HG03442 (cell line): ENCODE measurements at regions not wholly inside any gene's neighbourhood (a gene's known extent, or its start where the extent isn't known, plus 50 kb on each side); places are given as distances from the start of the nearest gene placed in this dataset.

ENCODE experiments used
- ATAC-seq: cut with Tn5 transposase; IDR thresholded peaks from one replicate; pipeline ENCODE4 v1.9.1; 2021; ENCODE audit warnings: mild to moderate bottlenecking, moderate library complexity; ENCODE audit not compliant: unreplicated experiment

- no peak for ATAC-seq
Observed at GRCh38 chr13:21757763-21758162, 86.9 kb downstream of the FGF9 start.

GRCh38 chr13:21758441-21758840, 87.6 kb downstream of the FGF9 start:
- no peak for ATAC-seq

DNA sequence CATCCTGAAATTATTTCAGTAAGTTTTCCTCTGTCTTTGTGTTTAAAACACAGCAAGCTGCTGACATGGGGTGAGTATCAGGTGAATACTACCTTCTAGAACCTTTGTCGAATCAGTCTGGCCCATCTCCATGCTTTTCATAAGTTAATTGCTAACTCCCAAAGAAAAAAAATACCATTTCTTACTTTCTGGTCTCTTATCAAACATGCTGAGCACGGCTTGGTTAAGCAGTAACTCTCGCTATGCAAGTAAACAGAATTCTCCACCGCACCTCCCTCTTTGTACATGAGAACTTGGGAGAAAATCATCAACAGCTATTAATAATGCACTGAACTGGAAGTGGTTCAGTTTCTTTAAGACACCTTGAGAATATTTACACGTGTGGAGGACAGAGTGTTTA, 88.6 kb downstream of the FGF9 start:
- ATAC-seq = no peak

GRCh38 chr13:21759911-21760310, 89.0 kb downstream of the FGF9 start:
- ATAC-seq = no peak

DNA sequence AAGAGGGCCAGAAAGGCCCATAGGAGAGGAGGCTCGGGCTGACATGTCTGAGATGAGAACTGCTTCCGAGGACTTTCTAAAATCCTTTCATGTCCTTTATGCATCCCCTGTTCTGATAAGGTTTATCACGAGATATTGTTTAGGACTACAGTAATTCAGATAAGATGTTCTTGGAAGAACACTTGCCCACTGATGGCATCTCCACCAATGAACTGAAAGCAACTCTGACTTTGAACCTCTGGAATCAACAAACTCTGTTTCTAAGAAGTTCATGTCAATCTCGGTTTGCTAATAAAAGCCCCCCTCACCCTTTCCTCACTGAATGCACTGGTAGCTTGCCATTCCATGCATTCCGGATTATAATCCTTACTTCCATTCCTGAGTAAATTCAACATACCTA, 90.9 kb downstream of the FGF9 start:
- no peak for ATAC-seq

GRCh38 chr13:21762512-21762911, 91.6 kb downstream of the FGF9 start:
- no peak for ATAC-seq

GRCh38 chr13:21767032-21767431, 96.2 kb downstream of the FGF9 start:
- no peak for ATAC-seq

DNA sequence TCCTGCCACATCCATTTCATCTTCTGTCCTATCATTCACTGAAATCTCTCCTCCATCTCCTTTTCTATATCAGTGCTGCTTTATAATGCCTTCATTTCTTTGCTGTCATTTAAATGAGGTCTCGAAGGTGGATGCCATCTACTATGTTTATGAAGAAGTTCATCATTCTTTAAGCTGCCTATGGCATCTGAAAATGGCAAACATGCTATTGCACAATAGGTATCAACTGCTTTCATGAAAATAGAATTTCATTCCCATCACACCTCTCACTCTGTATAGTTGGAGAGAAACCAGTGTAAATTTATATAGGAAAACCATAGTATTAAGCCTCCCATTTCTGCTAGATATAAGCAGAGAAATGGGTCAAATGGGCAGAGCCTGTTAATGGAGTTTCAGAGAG, 100.2 kb downstream of the FGF9 start:
- ATAC-seq = no peak

DNA sequence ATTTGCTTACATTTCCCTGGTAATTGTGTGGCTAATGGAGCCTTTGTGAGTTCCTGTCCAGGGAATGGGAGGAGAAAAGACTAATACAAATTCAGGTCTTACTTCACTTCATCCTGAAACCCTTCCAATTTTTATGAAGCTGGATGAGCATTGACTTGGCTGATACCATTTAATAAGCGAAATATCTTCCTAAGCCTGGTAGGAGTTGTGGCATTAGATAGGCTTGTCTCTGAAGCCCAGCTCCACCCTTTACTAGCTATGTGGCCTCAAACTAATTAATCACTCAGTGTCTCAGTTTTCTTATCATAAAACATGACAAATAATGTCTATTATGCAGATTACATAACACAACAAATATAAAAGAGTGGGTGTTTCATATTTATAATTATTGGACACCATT, 106.3 kb downstream of the FGF9 start:
- no peak for ATAC-seq

GRCh38 chr13:21777813-21778212, 106.9 kb downstream of the FGF9 start:
- no peak for ATAC-seq

DNA sequence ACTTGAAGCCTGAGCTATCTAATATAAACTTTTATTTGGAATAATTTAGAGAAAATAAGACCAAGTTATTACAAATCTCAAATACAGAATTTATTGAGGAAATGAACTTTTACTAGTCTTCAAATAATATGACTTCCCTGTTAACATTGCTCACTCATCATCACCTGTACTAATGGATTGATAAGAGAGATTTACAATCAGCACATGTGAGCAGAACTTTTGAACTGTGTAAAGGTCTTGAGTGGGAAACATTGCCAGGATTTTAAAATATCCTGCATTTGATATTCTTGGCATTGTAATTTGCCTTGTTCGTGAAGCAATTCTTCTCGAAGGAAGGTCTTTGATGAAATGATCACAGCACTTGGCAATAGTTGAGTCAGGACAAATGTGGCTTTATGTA, 111.9 kb downstream of the FGF9 start:
- ATAC-seq = no peak

DNA sequence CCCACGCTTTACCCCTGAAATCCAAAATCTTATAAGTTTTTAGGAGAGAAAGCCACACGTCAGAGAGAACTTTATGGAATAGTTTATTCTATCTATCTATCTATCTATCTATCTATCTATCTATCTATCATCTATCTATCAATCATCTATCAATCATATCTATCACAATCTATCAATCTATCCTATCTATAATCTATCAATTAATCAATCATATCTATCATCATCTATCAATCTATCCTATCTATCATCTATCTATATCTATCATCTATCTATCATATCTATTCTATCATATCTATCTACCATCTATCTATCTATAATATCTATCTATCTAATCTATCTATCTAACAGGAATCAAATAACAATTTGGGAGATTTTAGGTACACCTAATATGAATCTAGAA, 115.1 kb downstream of the FGF9 start:
- ATAC-seq = no peak

DNA sequence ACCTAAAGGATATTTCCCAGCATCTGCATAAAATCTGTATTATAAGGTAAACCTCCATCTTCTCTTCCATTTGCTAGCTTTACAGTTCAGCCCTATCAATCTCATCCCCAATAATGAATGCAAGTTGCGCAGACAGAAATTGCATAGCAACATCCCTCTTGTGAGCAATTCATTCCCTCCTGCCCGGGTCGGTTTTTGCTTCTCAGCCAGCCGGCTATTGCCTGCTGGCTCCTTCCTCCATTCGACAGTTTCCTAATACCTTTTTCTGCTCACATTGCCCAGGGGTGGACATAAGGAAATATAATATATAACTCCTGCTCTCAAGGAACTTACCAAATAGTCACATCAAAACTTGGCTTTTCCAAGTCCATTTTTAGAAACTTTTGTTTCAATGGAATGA, 125.2 kb downstream of the FGF9 start:
- ATAC-seq = no peak

DNA sequence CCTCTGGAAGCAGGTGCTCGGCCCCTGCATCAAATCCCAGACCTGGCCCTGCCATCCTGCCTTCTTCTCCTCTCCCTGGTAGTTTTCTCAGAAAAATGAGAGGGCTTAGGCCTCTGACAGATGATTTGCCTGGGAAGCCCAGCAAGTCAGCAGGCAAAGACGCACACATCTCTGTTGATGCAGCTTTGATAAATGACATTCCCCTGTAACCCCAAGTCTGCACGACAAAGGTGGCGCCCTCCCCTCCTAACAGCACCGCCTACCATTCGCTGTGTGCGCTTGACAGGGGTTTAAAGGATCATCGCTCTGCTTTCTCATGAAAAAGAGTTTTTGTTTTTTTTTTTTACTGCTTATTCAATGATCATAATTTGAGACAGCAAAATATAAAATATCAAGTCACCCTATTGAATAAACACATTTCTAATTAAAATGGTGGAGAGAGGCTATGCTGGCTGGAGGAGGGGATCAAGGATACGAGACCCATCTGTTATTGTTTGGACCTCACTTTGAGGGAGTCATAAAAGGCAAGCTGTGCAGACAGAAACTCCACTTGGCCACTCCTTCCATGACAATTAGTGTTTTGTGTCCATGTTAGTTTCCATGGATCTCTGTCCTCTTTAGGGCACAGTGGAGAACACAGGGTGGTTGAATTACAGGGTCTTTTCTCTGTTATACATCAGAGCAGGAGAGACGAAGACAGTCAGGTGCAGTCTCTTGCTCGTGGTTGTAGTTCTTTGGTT, 126.1 kb downstream of the FGF9 start:
- no peak for ATAC-seq

DNA sequence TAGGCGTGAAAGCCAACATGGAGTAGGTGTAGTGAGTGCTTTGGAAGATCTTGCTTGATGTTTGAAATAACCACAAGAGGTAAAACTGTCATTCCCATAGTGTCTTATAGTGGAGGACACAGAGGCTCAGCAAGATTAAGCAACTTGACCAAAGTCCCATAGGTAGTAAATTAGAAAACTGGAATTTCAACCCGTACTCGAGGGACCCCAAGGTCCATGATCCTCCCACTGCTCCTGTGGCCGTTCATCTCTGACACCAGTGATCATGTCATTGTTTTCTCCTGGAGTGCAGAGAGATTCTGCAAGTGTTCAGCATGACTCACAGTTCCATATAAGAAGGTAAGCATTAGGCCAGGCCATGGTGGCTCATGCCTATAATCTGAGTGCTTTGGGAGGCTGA, 126.9 kb downstream of the FGF9 start:
- ATAC-seq = no peak

DNA sequence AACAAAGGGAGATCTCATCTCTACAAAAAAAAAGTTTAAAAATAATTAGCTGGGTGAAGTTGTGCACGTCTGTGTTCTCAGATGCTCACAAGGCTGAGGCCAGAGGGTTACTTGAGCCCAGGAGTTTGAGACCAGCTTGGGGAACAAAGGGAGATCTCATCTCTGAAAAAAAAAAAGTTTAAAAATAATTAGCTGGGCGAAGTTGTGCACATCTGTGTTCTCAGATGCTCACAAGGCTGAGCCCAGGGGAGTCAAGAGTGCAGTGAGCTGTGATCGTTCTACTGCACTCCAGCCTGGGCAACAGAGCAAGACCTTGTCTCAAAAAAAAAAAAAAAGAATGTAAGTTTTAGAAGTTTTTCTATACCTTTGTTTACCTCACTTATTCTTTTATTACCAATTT, 127.3 kb downstream of the FGF9 start:
- ATAC-seq = no peak

DNA sequence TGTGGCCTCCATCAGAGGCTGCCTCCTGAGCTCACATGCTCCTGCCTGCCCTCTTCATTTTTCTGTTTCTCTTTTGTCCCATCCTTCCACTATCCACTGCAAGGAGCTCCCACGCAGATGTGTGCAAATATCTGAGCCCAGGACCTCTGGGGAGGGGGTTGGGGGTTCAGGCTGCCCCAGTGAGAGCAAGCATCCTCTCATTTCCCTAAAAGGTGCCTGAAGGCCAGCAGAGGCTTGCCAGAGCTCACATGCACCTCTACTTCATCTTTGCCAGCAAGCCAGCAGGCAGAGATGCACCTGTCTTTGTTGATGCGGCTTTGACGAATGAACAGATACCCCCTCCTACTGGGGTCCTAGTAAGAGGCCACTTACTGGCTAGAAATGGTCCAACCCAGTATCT, 128.8 kb downstream of the FGF9 start:
- ATAC-seq = no peak

DNA sequence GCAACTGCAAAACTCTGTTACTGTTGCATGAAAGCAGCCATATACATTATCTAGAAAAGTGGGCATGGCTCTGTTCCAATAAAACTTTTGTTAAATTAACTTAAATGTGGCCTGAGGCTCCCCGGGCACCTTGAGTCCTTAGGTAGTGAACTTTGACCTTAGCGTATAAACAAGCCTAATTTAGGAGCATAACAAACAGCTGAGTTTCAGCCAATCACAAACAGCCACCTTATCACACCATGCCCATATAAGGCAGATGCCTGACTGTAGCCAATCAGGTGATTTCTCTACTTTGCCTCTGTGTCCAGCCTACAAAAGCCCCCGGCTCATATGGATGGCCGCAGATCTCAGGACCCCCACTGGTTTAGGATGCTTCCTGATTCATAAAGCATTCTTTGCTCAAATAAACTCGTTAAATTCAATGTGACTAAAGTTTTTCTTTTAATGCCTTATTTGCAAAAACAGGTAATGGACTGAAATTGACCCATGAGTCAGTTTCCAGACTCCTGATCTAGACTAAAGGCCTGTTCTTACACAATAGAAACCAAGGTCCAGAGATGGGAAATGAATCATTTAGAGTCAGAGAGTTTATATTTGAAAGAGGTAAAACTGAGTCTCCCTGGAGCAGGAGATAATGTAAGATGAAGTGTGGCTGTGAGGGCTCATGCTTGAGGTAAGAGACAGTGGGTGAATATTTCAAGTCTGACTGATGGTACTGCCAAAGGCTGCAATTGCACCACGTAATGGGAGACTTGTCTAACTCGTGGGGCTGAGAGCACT, 130.2 kb downstream of the FGF9 start:
- no peak for ATAC-seq

DNA sequence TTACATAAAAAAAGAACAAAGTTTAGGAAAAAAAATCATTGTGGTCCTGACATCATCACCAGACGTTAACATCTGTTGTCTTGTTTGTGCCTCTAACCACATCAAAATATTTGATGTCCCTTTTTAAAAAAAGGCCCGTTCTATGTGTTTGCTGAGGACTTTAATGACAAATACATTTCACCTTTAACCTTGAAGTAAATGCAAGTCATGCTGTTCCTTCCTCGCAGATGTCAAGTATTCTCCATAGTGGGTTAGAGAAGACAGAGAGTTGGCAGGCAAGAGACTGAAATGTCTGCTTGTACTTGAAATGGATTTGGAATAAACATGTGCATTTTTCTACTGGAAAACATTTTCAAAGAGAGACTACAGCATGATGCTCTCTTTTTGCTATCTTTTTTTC, 134.9 kb downstream of the FGF9 start:
- no peak for ATAC-seq

GRCh38 chr13:21812192-21812626, 141.3 kb downstream of the FGF9 start:
- no peak for ATAC-seq

DNA sequence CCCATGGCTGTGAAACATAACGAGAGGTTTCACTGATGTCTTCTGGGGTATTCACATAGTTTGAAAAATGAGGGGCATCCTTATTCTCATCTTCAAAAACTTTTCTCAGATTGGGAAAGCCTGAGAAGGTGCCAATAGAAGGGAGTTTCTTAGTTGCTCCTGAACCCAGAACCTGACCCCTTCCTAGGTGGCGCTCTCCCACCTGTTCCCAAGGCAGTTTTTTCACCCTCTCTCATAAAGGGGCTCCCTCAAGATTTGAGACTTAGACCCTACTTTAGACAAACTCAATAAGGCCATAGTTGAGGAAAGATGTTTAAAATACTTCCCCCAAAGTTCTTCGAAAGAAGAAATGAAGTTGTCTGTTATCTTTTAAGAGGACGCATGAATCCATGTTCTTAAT, 142.2 kb downstream of the FGF9 start:
- ATAC-seq = no peak

DNA sequence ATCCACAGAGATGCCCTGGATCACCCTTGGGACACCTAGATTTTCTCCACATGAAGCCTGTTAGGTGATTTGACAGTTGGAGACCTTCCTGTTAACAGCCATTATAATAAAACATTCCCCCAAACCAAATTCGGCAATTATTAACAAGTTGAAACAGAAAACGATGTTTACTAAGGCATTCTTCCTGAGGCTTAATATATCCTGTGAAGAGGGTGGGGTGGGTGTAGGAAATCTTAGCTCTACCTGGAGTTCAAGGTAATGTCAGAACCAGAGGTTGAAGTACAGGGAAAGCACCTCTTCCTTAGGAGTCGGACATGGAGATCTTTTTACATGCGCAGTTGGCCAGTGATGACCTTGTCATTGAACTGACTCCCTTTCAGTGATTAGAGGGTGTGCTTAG, 143.0 kb downstream of the FGF9 start:
- ATAC-seq = no peak

DNA sequence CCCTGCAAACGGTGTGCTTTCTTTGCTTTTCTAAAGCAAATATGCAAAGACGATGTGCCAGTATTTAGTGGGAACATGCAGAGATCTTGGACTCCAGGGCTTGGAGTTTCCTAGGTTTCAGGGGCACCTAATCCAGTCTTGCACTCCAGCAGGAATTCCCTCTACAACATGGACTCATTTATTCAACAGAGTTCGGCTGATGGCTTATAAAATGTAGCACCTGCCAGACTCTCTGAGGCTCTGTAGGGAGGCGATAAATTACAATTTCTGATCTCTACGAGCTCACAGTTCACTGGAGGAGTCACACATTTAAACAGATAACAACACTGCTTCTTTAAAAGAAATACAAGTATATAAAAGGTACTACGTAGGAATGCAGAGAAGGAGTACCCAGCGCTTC, 143.7 kb downstream of the FGF9 start:
- ATAC-seq = no peak
